MM.1S (cell line): ENCODE measurements at regions not wholly inside any gene's neighbourhood (a gene's known extent, or its start where the extent isn't known, plus 50 kb on each side); places are given as distances from the start of the nearest gene placed in this dataset.

Experiments
- DNase-seq: peaks from one replicate; pipeline ENCODE4 v3.0.0-alpha.2; 2015
- H2AFZ ChIP-seq: fragments of 300-600 bp; sonication (generic); 2 replicates; pipeline ENCODE4 v1.6.0; 2016; ENCODE audit warnings: antibody characterized with exemption, low read length
- H3F3A ChIP-seq: fragments of 300-600 bp; sonication (generic); 2 replicates; pipeline ENCODE4 v1.6.1; 2016; ENCODE audit warnings: mild to moderate bottlenecking, antibody characterized with exemption, low read length, moderate library complexity, mixed read lengths; ENCODE audit not compliant: insufficient read depth
- H3K27ac ChIP-seq: fragments of 300-600 bp; sonication (generic); 2 replicates; pipeline ENCODE4 v1.5.1; 2016; ENCODE audit warnings: mild to moderate bottlenecking, low read length
- H3K27me3 ChIP-seq: fragments of 300-600 bp; sonication (generic); replicated peaks from 2 replicates; pipeline ENCODE4 v1.6.0; 2016; ENCODE audit warnings: low read length; ENCODE audit not compliant: insufficient read depth
- H3K36me3 ChIP-seq: fragments of 300-600 bp; sonication (generic); replicated peaks from 2 replicates; pipeline ENCODE4 v1.6.1; 2016; ENCODE audit warnings: mild to moderate bottlenecking, low read length, mixed read lengths; ENCODE audit not compliant: insufficient read depth
- H3K4me1 ChIP-seq: fragments of 300-600 bp; sonication (generic); 2 replicates; pipeline ENCODE4 v1.6.1; 2016; ENCODE audit warnings: low read length, mixed read lengths
- H3K4me2 ChIP-seq: fragments of 300-600 bp; sonication (generic); 2 replicates; pipeline ENCODE4 v1.6.0; 2016; ENCODE audit warnings: low read depth, low read length
- H3K4me3 ChIP-seq: fragments of 300-600 bp; sonication (generic); 2 replicates; pipeline ENCODE4 v1.5.1; 2016; ENCODE audit warnings: low read length, mixed read lengths
- H3K79me2 ChIP-seq: fragments of 300-600 bp; sonication (generic); 2 replicates; pipeline ENCODE4 v1.6.1; 2016; ENCODE audit warnings: mixed run types, low read length, mixed read lengths
- H3K9ac ChIP-seq: fragments of 300-600 bp; sonication (generic); 2 replicates; pipeline ENCODE4 v1.6.1; 2016; ENCODE audit warnings: low read length, mixed read lengths
- H3K9me2 ChIP-seq: fragments of 300-600 bp; sonication (generic); replicated peaks from 2 replicates; pipeline ENCODE4 v1.6.1; 2016; ENCODE audit warnings: mild to moderate bottlenecking, low read length, mixed read lengths; ENCODE audit not compliant: insufficient read depth
- H3K9me3 ChIP-seq: fragments of 300-600 bp; sonication (generic); replicated peaks from 2 replicates; pipeline ENCODE4 v1.6.1; 2016; ENCODE audit warnings: mild to moderate bottlenecking, low read length, mixed read lengths; ENCODE audit not compliant: insufficient read depth
- H4K20me1 ChIP-seq: fragments of 300-600 bp; sonication (generic); 2 replicates; pipeline ENCODE4 v1.6.1; 2016; ENCODE audit warnings: mild to moderate bottlenecking, low read length, moderate library complexity, mixed read lengths; ENCODE audit not compliant: insufficient read depth
- EZH2 ChIP-seq: fragments of 300-600 bp; sonication (generic); optimal IDR thresholded peaks from 2 replicates; pipeline ENCODE3; 2017; ENCODE audit warnings: low read depth, mild to moderate bottlenecking, antibody characterized with exemption, low read length, mixed read lengths
- EZH2phosphoT487 ChIP-seq: fragments of 300-600 bp; sonication (generic); IDR thresholded peaks from 2 replicates; pipeline ENCODE4 v1.6.1; 2018; ENCODE audit warnings: antibody characterized with exemption, low read length
- TF ChIP-seq, protein P1 (sequence below): fragments of 300-600 bp; sonication (generic); IDR thresholded peaks from 2 replicates; pipeline ENCODE4 v1.5.1; 2016; ENCODE audit warnings: antibody characterized with exemption, low read length, mixed read lengths

- H3F3A ChIP-seq = peaks cover 17% of the 10 kb centered on the region
- H3K9me3 ChIP-seq = no peaks in the 10 kb centered on the region
- no peak for TF ChIP-seq EZH2
- no peak for TF ChIP-seq EZH2phosphoT487
- TF ChIP-seq, protein P1, sequence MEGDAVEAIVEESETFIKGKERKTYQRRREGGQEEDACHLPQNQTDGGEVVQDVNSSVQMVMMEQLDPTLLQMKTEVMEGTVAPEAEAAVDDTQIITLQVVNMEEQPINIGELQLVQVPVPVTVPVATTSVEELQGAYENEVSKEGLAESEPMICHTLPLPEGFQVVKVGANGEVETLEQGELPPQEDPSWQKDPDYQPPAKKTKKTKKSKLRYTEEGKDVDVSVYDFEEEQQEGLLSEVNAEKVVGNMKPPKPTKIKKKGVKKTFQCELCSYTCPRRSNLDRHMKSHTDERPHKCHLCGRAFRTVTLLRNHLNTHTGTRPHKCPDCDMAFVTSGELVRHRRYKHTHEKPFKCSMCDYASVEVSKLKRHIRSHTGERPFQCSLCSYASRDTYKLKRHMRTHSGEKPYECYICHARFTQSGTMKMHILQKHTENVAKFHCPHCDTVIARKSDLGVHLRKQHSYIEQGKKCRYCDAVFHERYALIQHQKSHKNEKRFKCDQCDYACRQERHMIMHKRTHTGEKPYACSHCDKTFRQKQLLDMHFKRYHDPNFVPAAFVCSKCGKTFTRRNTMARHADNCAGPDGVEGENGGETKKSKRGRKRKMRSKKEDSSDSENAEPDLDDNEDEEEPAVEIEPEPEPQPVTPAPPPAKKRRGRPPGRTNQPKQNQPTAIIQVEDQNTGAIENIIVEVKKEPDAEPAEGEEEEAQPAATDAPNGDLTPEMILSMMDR = no peak
- DNase-seq = no peak
- H3K9me2 ChIP-seq = no peaks in the 10 kb centered on the region
- H4K20me1 ChIP-seq = no peaks in the 10 kb centered on the region
- peaks cover 6% of the 10 kb centered on the region for H3K4me1 ChIP-seq
- H3K4me2 ChIP-seq = no peak overlapping the region
- no peak overlapping the region for H3K9ac ChIP-seq
- H2AFZ ChIP-seq = no peak overlapping the region
- no peak overlapping the region for H3K27ac ChIP-seq
- no peaks in the 10 kb centered on the region for H3K27me3 ChIP-seq
- no peaks in the 10 kb centered on the region for H3K36me3 ChIP-seq
- no peak overlapping the region for H3K4me3 ChIP-seq
- no peaks in the 10 kb centered on the region for H3K79me2 ChIP-seq
These were observed 143.4 kb downstream of the SOX1 start for GRCh38 chr13:112210371-112210770.

GRCh38 chr13:112212533-112212932, 145.6 kb downstream of the SOX1 start:
- no peak overlapping the region for H3K4me2 ChIP-seq
- TF ChIP-seq EZH2 (no peak), EZH2phosphoT487 (no peak)
- TF ChIP-seq, protein P1 = no peak
- no peak for DNase-seq
- H3F3A ChIP-seq = no peaks in the 10 kb centered on the region
- H3K36me3 ChIP-seq = no peaks in the 10 kb centered on the region
- no peaks in the 10 kb centered on the region for H3K79me2 ChIP-seq
- no peak overlapping the region for H3K9ac ChIP-seq
- no peaks in the 10 kb centered on the region for H3K9me3 ChIP-seq
- H3K4me1 ChIP-seq = peaks cover under 1% of the 10 kb centered on the region; the same call in 1 of the 2 replicates
- H3K27ac ChIP-seq = no peak overlapping the region
- H3K27me3 ChIP-seq = no peaks in the 10 kb centered on the region
- H3K4me3 ChIP-seq = no peak overlapping the region
- H4K20me1 ChIP-seq = no peaks in the 10 kb centered on the region
- no peaks in the 10 kb centered on the region for H3K9me2 ChIP-seq
- H2AFZ ChIP-seq = no peak overlapping the region

DNA sequence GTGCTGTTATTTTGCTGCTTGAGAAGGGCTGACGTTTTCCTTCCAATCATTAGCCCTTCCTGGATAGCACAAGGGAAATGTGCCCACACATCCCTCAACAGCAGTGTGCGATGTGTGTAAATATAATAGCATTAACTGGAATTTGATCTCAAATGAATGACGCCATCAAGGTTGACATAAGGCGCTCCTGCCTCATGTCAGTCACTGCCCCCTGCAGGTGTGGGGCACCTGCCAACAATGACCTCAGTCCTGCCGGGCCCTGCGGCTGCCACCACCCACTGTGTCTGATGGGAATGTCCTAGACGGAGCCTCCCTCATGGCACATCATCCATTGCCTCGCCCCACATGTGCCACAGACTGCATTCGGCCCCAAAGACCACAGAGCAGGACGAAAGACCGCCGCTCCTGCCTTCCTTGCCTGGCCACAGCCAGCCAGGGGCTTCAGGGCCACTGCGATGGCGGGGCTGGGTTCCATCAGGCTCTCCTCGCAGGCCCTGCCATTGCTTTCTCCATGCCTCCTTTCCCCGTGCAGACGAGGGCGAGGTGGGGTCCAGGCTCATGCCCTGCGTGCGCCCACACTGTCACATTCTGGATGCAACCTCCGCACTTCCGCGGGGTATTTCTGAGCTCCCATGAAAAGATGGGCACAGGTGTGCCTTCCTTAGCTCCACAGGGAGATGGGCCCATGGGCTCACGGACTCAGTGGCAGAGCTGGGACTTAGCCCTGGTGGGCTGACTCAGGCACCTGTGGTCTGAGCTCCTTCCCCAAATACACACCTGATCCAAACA, 146.7 kb downstream of the SOX1 start:
- no peaks in the 10 kb centered on the region for H3K79me2 ChIP-seq
- no peaks in the 10 kb centered on the region for H3K27me3 ChIP-seq
- no peak overlapping the region for H3K4me2 ChIP-seq
- no peaks in the 10 kb centered on the region for H4K20me1 ChIP-seq
- no peaks in the 10 kb centered on the region for H3K36me3 ChIP-seq
- no peaks in the 10 kb centered on the region for H3K9me3 ChIP-seq
- H3K4me1 ChIP-seq = no peaks in the 10 kb centered on the region
- H3F3A ChIP-seq = no peaks in the 10 kb centered on the region
- no peak overlapping the region for H2AFZ ChIP-seq
- no peak for TF ChIP-seq EZH2
- TF ChIP-seq EZH2phosphoT487 = no peak
- TF ChIP-seq, protein P1 = no peak
- no peak overlapping the region for H3K27ac ChIP-seq
- no peaks in the 10 kb centered on the region for H3K9me2 ChIP-seq
- H3K4me3 ChIP-seq = no peak overlapping the region
- H3K9ac ChIP-seq = no peak overlapping the region
- no peak for DNase-seq
